HEK293 (cell line): ENCODE measurements at regions not wholly inside any gene's neighbourhood (a gene's known extent, or its start where the extent isn't known, plus 50 kb on each side); places are given as distances from the start of the nearest gene placed in this dataset.

Experiments
- CTCF ChIA-PET: fragments of 350-600 bp; formaldehyde crosslinking; extraction: SDS; loops from one replicate; lab custom pipeline; 2021; ENCODE audit warnings: antibody characterized with exemption; lab: Yijun Ruan, JAX
- POLR2A ChIA-PET: fragments of 300-600 bp; formaldehyde crosslinking; extraction: SDS; loops from one replicate; lab custom pipeline; 2020; ENCODE audit warnings: antibody characterized with exemption, inconsistent platforms; lab: Yijun Ruan, JAX
- H3K27ac ChIP-seq: fragments of 200-500 bp; sonication (Bioruptor generic); 2 replicates; pipeline ENCODE4 v1.5.1; 2014; ENCODE audit warnings: low read depth, low read length, control low read depth, inconsistent platforms; ENCODE audit errors: extremely low read depth
- H3K36me3 ChIP-seq, 2 experiments: fragments of 200-500 bp in 1 of 2; sonication (Bioruptor generic) in 1 of 2; 1 replicate in 1 of 2; 2 replicates in 1 of 2; pipeline ENCODE4 v1.5.1; 2014 to 2017; ENCODE audit warnings: inconsistent platforms in 2 of 2, low read length in 2 of 2; ENCODE audit not compliant: control insufficient read depth in 2 of 2, insufficient read depth in 1 of 2
- H3K4me1 ChIP-seq: fragments of 200-500 bp; sonication (Bioruptor generic); 2 replicates; pipeline ENCODE4 v1.5.1; 2014; ENCODE audit warnings: mild to moderate bottlenecking, low read length, inconsistent platforms; ENCODE audit not compliant: control insufficient read depth, insufficient read depth
- H3K4me3 ChIP-seq: 2 replicates; pipeline ENCODE4 v1.5.1; 2011; ENCODE audit warnings: low read depth, mild to moderate bottlenecking, control low read depth, low read length, moderate library complexity
- H3K9me3 ChIP-seq: fragments of 200-500 bp; sonication (Bioruptor generic); 2 replicates; pipeline ENCODE4 v1.5.1; 2014; ENCODE audit warnings: low read depth, low read length, inconsistent platforms; ENCODE audit not compliant: control insufficient read depth, insufficient read depth
- KLF1 ChIP-seq: fragments of 450-650 bp; formaldehyde crosslinking; IDR thresholded peaks from 2 replicates; pipeline ENCODE4 v1.5.1; 2016; ENCODE audit warnings: missing biosample characterization, missing genetic modification characterization
- SETDB1 ChIP-seq: IDR thresholded peaks from one replicate; pipeline ENCODE4 v1.6.1; 2017; ENCODE audit warnings: mild to moderate bottlenecking, low read length, moderate library complexity, mixed read lengths; ENCODE audit not compliant: insufficient read length
- ZBTB6 ChIP-seq: fragments of 450-650 bp; formaldehyde crosslinking; IDR thresholded peaks from 2 replicates; pipeline ENCODE4 v1.5.1; 2017; ENCODE audit warnings: missing biosample characterization, missing genetic modification characterization
- ZFHX2 ChIP-seq: fragments of 450-650 bp; formaldehyde crosslinking; conservative IDR thresholded peaks from 2 replicates; pipeline ENCODE4 v1.5.1; 2016; ENCODE audit warnings: missing biosample characterization, missing genetic modification characterization
- ZNF174 ChIP-seq: fragments of 450-650 bp; formaldehyde crosslinking; IDR thresholded peaks from 2 replicates; pipeline ENCODE4 v1.5.0; 2017; ENCODE audit warnings: missing biosample characterization, mild to moderate bottlenecking, missing genetic modification characterization
- ZNF37A ChIP-seq: fragments of 450-650 bp; IDR thresholded peaks from 2 replicates; pipeline ENCODE4 v1.5.1; 2018; ENCODE audit warnings: missing biosample characterization, missing genetic modification characterization
- ZNF394 ChIP-seq: fragments of 450-650 bp; formaldehyde crosslinking; IDR thresholded peaks from 2 replicates; pipeline ENCODE4 v1.5.1; 2016; ENCODE audit warnings: missing biosample characterization, missing genetic modification characterization, mild to moderate bottlenecking, moderate library complexity, borderline replicate concordance
- ZNF473 ChIP-seq: fragments of 450-650 bp; formaldehyde crosslinking; IDR thresholded peaks from 2 replicates; pipeline ENCODE4 v1.5.1; 2017; ENCODE audit warnings: missing biosample characterization, missing genetic modification characterization
- ZNF510 ChIP-seq: fragments of 450-650 bp; formaldehyde crosslinking; IDR thresholded peaks from 2 replicates; pipeline ENCODE4 v1.5.1; 2018; ENCODE audit warnings: mild to moderate bottlenecking, missing genetic modification characterization, missing biosample characterization; ENCODE audit not compliant: insufficient replicate concordance
- ZNF561 ChIP-seq: fragments of 450-650 bp; IDR thresholded peaks from 2 replicates; pipeline ENCODE4 v1.5.1; 2018; ENCODE audit warnings: missing biosample characterization, missing genetic modification characterization, borderline replicate concordance
- ZNF701 ChIP-seq: fragments of 450-650 bp; formaldehyde crosslinking; IDR thresholded peaks from 2 replicates; pipeline ENCODE4 v1.5.1; 2016; ENCODE audit warnings: missing biosample characterization, missing genetic modification characterization
- ZNF776 ChIP-seq: fragments of 450-650 bp; formaldehyde crosslinking; IDR thresholded peaks from 2 replicates; pipeline ENCODE4 v1.5.0; 2017; ENCODE audit warnings: missing biosample characterization, missing genetic modification characterization, borderline replicate concordance
- ZSCAN23 ChIP-seq: fragments of 450-650 bp; formaldehyde crosslinking; IDR thresholded peaks from 2 replicates; pipeline ENCODE4 v1.5.1; 2016; ENCODE audit warnings: missing biosample characterization, missing genetic modification characterization
- TF ChIP-seq, protein P1 (sequence below): fragments of 450-650 bp; formaldehyde crosslinking; IDR thresholded peaks from 2 replicates; pipeline ENCODE4 v1.5.1; 2016; ENCODE audit warnings: missing biosample characterization, missing genetic modification characterization
- TF ChIP-seq, protein P2 (sequence below): fragments of 450-650 bp; formaldehyde crosslinking; IDR thresholded peaks from 2 replicates; pipeline ENCODE4 v1.5.1; 2016; ENCODE audit warnings: missing biosample characterization, missing genetic modification characterization

- POLR2A ChIA-PET, result no interaction called here
- TF ChIP-seq ZNF174 (tag by site-specific recombination), result no peak
- TF ChIP-seq, protein P1, sequence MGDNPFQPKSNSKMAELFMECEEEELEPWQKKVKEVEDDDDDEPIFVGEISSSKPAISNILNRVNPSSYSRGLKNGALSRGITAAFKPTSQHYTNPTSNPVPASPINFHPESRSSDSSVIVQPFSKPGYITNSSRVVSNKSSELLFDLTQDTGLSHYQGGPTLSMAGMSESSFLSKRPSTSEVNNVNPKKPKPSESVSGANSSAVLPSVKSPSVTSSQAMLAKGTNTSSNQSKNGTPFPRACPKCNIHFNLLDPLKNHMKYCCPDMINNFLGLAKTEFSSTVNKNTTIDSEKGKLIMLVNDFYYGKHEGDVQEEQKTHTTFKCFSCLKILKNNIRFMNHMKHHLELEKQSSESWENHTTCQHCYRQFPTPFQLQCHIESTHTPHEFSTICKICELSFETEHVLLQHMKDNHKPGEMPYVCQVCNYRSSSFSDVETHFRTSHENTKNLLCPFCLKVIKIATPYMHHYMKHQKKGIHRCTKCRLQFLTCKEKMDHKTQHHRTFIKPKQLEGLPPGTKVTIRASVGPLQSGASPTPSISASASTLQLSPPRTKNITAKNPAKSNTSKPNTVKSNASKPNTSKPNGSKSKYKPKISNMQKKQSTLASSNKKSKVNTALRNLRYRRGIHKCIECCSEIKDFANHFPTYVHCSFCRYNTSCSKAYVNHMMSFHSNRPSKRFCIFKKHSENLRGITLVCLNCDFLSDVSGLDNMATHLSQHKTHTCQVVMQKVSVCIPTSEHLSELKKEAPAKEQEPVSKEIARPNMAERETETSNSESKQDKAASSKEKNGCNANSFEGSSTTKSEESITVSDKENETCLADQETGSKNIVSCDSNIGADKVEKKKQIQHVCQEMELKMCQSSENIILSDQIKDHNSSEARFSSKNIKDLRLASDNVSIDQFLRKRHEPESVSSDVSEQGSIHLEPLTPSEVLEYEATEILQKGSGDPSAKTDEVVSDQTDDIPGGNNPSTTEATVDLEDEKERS (tag by site-specific recombination), result no peak
- no peak for TF ChIP-seq ZSCAN23
- TF ChIP-seq KLF1, result no peak
- TF ChIP-seq ZNF561, result no peak
- no peak for TF ChIP-seq ZNF776 (tag by site-specific recombination)
- TF ChIP-seq, all 188 proteins: peak for 0
- Histone ChIP-seq H3K4me1 (no peaks in the 10 kb centered on the region), H3K36me3 (no peaks in the 10 kb centered on the region), H3K9me3 (no peaks in the 10 kb centered on the region), H3K4me3 (no peak overlapping the region), H3K27ac (no peak overlapping the region)
- CTCF ChIA-PET, result interaction anchor here (0.7 kb wide), 1 partner anchor 75 kb away, joined by 4 read pairs; no protein-coding TSS in a partner anchor
Observed at GRCh38 chr2:107548216-107548615, 278.5 kb upstream of the RGPD4 start.

DNA sequence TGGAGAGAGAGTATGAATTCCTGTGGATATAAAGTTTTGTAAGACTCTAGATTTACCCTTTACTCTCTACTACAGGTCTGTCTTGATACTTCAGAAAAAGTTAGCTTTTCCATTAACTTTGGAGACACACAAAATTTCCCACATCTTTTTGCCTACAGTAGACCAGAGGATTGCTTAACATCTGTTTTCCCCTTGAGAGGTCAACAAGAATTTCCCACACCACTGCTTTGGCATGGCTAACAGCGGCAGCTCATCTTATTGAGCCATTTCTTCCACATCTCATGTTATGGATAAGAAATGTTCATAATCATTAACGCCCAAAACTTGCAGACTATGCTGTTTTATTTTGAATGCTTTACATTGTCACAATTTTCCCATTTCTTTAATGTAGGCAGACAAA is 273.6 kb upstream of the RGPD4 start:
- Histone ChIP-seq H3K4me1 (no peaks in the 10 kb centered on the region), H3K27ac (no peak overlapping the region), H3K9me3 (no peaks in the 10 kb centered on the region), H3K4me3 (no peak overlapping the region), H3K36me3 (no peaks in the 10 kb centered on the region)
- ChIA-PET CTCF (no interaction called here), POLR2A (no interaction called here)
- TF ChIP-seq ZBTB6 (no peak), ZNF37A (no peak), ZNF473 (tag by site-specific recombination) (no peak)

GRCh38 chr2:107553539-107553938 is 273.2 kb upstream of the RGPD4 start:
- Histone ChIP-seq H3K4me1 (no peaks in the 10 kb centered on the region), H3K9me3 (no peaks in the 10 kb centered on the region), H3K4me3 (no peak overlapping the region), H3K27ac (no peak overlapping the region), H3K36me3 (no peaks in the 10 kb centered on the region)
- ChIA-PET CTCF (interaction anchor here (0.6 kb wide), 1 partner anchor 633 kb away, joined by 3 read pairs; no protein-coding TSS in a partner anchor), POLR2A (no interaction called here)
- TF ChIP-seq, protein P2, sequence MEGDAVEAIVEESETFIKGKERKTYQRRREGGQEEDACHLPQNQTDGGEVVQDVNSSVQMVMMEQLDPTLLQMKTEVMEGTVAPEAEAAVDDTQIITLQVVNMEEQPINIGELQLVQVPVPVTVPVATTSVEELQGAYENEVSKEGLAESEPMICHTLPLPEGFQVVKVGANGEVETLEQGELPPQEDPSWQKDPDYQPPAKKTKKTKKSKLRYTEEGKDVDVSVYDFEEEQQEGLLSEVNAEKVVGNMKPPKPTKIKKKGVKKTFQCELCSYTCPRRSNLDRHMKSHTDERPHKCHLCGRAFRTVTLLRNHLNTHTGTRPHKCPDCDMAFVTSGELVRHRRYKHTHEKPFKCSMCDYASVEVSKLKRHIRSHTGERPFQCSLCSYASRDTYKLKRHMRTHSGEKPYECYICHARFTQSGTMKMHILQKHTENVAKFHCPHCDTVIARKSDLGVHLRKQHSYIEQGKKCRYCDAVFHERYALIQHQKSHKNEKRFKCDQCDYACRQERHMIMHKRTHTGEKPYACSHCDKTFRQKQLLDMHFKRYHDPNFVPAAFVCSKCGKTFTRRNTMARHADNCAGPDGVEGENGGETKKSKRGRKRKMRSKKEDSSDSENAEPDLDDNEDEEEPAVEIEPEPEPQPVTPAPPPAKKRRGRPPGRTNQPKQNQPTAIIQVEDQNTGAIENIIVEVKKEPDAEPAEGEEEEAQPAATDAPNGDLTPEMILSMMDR (tag by site-specific recombination), result no peak
- no peak for TF ChIP-seq ZNF394 (tag by site-specific recombination)
- no peak for TF ChIP-seq ZNF701 (tag by site-specific recombination)
- TF ChIP-seq ZNF510 (tag by site-specific recombination), result no peak
- TF ChIP-seq ZFHX2 (tag by site-specific recombination), result no peak
- TF ChIP-seq SETDB1, result no peak
